Islet precursor cell (in vitro differentiated cells): ENCODE measurements at regions not wholly inside any gene's neighbourhood (a gene's known extent, or its start where the extent isn't known, plus 50 kb on each side); places are given as distances from the start of the nearest gene placed in this dataset.

ENCODE experiments used
- DNase-seq: peaks from one replicate; pipeline ENCODE4 v3.0.0-alpha.2; 2018

DNA sequence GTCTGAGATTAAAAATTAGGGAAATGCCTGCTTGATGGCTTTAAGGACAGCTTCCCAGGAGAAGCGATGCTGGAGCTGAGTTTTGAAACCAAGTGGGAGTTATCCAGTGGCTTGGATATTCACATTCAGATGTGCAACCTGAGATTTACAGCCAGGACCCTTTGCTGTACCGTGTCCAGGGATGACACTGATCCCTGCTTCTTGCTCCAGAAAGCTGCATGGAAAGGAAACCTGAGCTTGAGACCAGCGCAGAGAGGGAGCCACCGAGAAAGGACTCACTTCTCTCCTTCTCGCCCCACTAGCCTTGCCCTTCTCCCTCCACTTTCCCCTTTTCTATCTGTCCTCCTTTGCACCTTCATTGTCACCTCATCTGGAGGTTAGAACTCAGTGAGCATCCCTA, 254.5 kb upstream of the PPARGC1A start:
- no peak for DNase-seq

DNA sequence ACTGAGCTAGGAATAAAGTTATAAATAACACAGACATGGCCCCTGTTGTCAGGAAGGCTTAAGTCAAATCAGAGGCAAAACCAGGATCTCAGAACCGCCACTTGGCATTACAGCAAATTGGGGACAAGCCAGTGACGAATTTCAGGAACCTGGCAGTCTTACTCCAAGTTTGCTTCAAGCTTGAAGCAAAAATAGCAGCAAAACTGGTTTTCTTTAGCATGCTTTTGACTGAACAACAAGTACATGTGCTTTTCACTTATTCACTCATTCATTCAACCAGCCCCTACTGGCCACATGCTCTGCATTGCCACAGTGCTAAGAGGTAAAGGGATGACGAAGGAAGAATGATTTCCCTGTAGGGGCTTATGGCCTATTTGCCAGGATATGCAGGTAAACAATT, 253.9 kb upstream of the PPARGC1A start:
- no peak for DNase-seq

DNA sequence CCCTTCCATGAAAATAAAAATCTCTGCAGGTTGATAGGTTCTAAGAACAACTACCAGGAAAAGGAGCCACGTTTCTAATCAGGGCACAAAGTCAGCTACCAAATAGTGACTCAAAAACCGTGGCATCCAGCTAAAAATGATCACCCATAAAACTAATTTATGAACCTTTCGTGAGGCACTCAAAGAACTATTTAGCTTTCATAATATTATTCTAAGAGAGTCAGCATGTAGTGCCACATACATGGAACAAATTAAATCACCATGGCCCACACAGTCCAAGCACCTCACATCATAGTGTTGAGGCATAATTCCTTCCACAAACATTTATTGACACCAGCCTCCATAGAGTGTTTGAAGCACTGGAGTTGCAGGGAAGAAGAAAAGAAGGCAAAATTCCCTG, 252.0 kb upstream of the PPARGC1A start:
- DNase-seq = no peak

DNA sequence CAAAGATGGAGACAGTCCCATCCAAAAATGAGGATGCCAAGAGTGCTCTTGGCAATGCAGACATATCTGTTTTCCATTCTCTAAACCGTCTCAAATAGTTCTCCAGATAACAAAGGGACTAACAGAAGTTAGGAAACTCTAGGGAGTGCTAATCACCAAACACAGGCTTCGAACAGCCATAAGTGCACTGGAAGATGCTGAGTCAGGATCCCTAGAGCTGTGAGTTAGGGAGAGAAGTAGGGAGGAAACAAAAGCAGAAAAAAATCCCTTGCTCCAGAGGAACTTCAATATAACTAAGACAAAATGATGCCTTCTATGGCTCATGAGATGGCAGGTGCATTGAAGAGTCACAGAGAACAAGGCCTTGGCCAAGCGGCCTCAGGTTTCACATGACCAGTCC, 251.0 kb upstream of the PPARGC1A start:
- no peak for DNase-seq

DNA sequence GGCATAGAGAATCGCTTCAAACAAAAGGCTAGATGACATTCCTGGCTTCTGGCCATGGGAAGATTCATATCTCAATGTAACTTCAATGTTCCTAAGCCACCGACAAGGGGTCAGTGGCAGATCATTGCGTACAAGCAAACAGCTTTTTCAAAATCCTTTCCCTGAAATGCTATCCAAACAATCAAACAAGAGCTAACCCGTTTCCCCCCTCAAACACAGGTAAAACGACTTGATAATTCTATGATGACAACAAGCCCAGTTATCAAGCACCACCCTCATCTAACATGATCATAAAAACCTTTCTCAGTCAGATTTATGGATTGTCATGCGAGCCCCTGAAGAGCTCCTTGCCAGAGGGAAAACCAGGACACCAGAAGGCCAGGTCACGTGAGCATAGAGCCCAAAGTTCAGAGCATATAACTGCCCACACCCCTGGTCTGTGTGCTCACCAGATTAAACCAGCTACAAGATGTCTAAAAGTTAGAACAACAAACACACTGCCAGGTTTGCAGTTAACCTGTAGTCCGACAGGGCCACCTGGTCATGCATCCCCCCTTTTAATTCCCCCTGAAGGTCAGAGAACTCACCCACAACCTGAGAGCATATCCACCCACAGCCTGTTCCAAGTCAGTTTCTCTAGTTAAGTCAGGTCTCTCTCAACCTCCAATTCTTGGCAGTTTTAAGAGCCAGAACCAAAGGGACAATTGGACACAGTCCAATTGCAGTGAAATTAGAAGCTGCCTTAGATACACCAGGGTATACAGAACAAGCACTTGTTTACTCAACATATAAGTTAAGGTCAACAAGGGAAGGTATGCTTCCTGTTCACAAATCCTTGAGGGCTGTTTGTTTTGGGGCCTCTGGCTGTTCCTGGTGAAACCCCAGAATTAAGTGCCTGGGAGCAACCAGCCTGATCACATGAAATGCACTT, 248.1 kb upstream of the PPARGC1A start:
- DNase-seq = no peak

DNA sequence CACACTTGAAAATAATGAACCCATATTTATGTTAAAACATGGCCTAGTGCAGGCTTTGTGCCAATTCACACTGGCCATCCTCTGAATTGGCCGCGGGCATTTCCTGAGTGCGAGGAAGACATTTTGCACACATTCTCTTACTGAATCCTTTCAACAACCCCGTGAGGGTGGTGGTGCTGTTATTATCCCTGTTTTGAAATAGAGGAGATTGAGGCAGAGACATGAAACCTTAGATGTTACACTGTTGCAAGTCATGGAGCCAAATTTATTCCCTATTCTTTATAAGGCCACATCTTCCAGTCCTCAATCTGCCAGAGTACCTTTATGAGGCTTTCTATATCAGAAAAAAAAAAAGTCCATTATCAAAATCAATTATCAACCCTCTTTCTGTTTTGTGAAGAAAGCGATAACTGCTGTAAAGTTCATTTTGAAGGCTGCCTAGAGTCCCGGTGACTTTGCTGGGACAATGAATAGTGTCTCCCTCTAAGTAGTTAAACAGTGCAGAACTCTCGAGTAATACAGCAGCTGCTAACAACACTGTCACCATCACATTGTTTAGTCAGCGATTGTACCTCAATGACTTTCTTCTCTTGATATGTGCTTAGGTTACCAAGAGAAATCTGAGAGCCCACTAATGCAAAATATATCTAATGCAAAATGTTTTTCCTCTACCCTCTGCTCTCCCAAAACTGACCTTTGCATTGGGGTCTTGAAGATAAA, 242.3 kb upstream of the PPARGC1A start:
- no peak for DNase-seq

DNA sequence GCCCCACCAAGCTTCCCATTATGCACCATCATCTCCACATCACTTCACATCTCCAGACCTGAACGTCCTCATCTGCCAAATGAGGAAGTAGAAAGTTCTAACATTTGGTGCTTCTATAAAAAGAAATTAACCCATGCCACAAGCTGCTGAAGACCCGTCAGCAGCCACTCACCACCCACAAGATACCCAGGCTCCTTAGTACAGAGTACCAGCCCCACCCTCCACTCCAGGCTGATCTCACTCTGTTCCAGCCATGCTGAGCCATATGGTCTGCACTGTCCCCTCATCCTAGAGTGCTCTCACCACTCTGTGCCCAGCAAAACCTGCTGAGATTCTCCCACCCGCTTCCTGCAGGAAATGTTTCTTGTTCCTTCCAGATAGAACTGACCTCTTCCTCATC, 240.8 kb upstream of the PPARGC1A start:
- DNase-seq = no peak

DNA sequence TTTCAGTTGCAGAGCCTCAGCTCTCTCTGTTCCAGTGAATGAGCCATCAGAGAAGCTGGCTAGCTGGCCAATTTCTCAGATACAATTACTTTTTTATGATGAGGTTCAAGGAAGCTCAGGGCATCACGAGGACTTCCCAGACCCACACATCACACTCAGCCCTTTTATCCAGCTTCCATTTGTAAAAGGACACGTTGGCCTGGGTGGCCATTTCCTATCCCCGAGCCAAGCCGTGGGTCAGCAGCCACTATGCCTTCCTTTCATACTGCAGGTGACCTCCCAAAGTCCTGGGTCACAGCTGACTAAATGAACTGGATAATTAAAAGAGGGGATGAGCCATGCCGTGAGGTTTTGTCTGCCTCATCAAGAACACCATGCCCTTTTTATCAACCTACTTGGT, 236.9 kb upstream of the PPARGC1A start:
- DNase-seq = peak; percentile 17

DNA sequence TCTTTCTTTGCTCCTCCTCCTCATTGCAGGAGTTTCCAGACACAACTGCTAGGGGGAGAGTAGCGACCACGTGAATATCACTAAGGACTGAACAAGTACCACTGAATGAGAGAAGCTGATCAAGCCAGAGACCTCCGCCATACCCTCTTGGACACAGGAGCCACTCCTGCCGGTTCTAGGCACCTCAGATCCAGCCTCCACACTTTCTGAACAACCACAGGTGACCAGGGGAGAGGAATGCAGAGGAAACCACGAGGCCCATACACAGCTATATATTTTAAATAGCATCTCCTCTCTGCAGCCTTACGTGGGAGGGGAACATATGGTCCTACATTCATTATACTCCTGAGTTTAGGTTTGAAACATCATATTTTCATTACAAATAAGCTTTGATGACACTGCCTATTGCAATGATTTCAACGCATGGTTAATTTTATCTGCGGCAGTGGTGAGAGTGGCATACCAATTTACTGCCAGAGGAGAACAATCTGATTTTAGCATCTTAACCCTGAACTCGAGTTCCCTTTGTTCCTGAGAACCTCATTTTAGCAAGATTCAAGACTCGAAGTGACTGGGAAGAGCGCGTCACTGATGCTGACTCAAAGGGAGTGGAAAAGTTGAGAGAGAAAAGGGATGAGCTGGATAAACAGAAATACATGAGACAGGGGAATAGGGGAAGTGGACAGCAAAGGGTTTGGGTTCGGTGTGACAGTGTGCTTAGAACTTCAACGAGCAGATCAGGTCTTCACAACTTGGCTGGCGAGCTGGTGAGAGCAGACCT, 231.7 kb upstream of the PPARGC1A start:
- no peak for DNase-seq

DNA sequence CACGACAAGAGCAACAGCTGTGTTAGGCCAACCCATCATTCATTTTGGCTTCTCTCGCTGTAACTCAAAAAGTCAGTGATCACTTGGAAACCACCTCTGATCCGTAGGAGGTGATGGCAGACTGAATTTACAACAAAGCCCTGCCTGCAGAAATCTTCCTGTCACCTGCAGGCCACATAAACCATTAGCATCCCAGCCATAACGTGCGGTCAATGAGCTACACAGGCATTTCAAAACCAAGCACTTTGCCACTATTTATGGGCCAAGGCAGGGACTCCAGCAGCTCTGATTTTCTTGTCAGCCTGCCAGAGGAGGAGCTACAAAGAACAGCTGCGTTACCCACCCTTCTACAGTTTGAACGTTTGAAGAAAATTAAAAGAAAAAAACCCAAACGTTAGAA, 228.1 kb upstream of the PPARGC1A start:
- no peak for DNase-seq

DNA sequence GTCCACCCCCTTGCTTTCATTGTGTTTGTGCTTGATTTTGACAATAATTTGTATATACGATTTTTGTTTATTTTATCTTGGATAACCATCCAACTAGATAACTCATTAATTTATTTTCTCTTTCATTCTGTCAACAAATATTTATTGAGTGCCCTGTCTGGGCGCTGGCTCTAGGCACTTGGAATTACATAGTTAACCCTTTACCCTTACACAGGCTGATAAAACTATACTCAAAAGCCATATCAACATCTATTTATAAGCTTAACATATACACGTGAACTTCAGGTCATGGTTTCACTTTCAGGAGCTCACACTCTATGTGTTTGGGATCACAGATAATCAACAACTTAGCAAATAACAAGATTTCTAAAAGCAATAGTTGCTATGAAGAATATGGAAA, 226.3 kb upstream of the PPARGC1A start:
- no peak for DNase-seq

DNA sequence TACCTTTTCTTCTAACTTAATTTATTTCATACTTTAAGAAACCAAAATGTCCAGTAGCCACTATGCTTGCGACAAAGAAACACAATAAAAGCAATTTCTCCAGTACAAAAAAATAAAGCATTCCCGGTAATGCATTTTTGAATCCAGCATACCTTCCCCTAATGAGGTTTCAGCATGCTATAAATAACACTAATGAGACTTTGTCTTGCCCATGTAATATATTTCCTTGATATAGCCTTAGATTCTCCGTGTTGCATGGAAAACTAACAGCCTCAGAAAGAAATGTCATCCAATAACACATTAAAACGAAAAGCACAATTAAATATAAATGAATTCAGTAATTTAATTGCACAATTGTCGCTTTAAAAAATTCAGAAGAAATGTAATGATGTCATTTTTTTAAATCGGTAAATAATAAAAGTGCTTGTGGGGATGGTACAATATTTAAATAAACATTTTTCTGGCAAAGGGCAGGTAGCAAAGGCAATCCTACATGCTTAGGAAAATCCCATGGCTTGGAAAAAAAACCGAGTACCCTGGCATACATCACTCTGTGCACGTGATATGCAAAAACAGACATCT, 225.2 kb upstream of the PPARGC1A start:
- no peak for DNase-seq

DNA sequence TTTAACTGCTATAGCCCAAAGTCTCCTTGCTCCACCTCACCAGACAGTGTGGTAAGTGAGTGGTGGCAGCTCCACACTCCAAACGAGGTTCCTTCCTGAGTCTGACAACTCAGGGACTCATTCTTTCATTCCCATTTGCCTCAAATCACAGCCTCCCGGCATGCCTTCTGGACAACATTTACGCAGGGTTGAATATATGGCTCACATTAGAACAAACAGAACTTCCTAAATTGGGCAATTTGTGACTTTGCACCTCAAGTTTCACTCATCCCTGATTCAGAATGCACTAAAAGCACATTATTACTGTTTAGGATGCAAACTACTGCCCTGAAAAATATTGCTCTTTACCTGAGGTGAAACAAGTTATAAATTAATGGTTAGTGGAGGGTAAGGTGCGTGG, 224.6 kb upstream of the PPARGC1A start:
- no peak for DNase-seq

DNA sequence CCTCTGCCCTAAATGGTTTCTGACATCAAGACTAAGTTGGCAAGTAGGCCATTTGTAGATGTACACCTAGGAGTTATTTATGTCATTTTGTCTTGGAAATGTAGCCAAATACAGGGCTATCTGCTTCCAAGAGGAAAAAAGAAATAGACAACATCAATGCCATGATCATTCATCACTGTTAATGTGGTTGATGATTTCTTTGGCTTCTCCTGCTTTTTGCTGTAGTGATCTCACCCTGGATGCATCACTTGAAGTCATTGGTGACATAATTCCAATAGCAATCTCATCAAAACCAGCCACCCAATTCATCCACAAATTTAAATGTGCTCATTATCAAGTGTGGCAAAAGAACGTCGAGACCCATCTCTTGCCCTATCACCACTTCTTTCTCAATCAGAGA, 222.6 kb upstream of the PPARGC1A start:
- no peak for DNase-seq

DNA sequence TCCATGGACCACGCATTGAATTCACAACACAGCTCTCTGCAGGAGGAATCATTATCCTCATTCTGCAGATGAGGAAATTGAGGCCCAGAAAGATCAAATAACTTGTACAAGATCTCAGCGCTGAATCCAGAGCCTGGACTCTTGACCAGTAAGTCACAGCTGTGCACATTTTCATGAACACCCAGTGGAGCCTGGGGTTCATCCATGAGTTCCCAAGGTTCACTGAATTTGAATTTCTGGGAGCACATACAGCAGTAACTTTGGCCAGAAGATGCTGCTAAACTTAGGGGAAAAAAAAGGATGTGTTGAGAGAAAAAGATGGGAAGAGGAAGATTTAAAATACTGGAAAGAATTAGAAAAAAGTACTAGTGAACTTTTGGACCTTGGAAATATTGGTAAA, 218.7 kb upstream of the PPARGC1A start:
- no peak for DNase-seq

DNA sequence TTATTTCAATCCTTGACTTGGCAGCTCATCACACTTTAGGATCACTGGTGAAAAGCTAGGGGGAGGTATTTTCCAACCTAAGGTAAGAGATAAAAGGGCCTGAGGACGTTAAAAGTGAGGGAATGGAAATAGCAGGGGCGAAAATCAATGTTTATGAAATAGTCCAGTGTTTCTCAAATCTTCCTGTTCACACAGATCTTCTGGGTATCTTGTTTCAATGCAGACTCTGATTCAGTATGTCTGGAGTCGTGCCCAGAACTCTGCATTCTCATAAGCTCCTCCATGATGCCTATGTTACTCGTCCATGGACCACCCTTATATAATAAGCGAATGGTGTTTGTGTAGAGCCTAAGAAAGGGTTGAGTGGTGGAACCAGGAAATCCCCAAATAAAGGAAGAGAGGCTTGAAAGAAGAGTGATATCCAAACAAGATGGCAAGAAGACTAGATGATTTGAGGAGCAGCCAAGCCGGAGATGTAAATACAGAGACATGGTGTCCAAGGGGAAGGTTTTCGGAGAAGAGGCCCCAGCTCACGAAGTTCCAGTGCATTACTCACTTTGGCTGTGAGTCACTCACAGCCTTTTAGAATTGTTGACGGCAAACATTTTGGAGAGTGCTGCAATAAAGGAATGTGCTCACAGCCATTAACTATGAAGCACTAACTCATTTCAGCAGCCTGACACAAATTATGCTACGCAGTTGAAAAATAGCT, 215.6 kb upstream of the PPARGC1A start:
- DNase-seq = peak; percentile 67

DNA sequence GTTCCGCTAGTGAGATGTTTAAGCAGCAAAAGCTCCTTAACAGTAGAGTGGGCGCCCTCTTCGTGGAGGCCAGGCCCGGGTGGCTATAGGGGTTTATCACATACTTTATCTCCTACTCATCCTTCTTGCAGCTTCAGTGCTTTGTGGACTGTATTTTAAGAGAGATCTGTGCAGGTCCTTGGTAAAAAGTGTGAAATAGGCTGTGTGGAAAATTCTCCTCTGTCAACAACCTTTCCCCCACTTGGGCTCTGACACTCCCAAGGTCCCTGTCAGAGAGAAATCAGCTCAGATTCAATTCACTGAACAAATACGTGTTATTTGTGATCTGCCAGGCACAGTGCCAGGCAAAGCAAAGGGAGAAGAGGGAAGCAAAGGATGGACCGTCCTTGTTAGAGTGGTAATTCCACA, 214.3 kb upstream of the PPARGC1A start:
- DNase-seq = peak; percentile 64

DNA sequence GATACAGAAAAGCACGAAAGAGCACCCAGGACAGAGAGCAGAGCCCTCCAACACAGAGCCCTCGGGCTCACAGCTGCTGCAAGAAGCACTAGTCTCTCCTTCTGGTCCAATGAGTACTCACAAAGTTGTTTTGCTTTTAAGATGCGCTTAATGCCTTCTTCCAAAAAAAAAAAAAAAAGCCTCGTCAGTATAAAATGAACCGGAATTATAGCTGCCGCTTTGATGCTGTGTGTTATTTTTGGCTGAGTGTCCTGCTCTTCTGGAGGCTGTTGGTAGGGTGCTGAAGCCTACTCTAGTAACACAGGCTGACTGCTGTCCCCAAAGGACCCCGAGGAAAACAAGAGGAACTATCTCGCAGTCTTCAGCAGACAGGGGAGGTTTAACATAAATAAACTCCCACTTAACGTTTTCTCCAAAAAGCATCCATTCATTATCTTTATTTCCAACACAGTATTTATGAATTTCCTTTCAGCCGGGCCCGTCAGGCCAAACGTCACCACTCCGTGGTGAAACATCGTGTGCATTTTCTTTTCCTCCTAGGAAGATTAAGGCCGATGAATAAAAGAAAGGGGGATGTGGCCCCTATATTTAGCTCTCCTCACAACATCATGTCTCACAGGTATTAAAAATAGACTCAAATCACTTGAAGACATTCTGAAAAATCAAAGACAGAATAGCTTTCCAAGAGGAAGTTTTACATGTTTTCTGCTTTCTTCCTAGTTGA, 213.7 kb upstream of the PPARGC1A start:
- no peak for DNase-seq

DNA sequence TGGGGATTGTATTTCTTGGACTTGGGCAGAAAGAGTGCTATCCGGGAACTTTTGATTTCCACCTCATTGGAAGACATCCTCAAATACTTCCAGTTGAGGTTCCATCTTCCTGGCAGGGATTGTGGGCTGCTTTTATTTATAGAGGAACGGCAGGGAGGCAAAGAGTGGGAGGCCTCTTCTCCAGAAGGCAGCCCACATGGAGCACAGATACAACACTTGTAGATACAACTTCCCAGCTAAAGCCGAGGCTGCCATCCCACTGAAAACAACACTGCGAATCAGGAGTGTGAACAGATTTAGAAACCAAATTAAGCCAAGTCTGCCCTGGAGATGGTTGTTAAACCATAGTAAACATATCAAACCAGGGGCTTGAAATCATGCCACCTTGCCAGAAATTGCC, 212.8 kb upstream of the PPARGC1A start:
- no peak for DNase-seq

DNA sequence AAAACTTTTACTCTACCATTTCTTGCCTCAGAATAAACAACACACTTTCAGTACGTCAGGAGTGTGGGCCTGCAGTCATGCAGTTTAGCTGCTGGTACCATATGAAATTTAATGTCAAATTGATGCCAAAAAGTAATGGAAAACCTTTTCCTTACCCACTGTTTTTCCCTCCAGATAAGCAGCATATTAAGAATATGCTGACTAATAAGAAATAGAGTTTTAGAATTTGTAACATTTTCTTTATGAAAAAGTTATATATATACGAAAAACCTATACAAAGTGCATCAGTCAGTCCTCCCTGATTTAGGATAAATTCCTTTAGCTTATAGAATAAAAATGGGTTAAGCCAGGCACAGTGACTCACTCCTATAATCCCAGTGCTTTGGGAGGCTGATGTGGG, 206.8 kb upstream of the PPARGC1A start:
- no peak for DNase-seq

DNA sequence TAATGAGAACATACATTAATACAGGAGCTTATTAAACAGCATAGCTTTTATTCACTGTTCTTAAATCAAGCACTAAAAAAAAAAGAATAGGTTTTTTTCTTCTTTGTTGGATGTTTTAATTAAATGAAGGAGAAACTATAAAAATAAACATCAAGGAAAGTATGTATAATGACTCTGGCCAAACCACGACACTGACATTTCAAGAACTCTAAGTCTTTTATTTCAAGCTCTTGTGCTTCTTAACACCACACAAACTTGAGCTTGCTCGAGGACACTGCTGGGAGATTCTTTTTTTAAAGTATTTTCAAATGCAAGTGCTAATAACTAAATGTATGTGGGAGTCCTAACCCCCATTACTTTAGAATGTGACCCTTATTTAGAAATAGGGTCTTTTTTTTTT, 204.9 kb upstream of the PPARGC1A start:
- DNase-seq = no peak

DNA sequence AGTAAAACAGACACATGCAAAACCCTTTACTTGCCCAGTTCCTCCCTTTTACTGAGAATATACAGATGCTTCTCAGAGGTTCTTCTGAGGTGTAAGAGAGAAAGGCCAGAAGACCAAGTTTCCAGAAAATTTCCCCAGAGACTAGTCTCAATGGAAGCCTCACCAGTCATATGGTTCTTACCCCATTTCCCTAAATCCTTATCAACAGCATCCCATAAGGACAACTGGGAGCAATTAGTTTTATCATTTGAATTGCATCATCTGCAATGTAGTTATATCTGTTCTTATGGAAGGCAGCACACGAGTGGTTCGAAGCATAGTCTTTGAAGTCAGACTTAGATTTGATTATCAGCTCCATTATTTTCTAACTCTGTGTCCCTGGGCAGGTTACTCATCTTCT, 203.6 kb upstream of the PPARGC1A start:
- no peak for DNase-seq
